NCI-H2171 (cell line): ENCODE measurements at regions not wholly inside any gene's neighbourhood (a gene's known extent, or its start where the extent isn't known, plus 50 kb on each side); places are given as distances from the start of the nearest gene placed in this dataset.
"Not testable (repeated sequence)": the region's sequence is repeated elsewhere in the genome, so short reads cannot be mapped to it uniquely, and the experiment has no call there.

Source experiments
- DNase-seq: peaks from one replicate; lab custom pipeline; 2025; lab: John Stamatoyannopoulos, UW

DNA sequence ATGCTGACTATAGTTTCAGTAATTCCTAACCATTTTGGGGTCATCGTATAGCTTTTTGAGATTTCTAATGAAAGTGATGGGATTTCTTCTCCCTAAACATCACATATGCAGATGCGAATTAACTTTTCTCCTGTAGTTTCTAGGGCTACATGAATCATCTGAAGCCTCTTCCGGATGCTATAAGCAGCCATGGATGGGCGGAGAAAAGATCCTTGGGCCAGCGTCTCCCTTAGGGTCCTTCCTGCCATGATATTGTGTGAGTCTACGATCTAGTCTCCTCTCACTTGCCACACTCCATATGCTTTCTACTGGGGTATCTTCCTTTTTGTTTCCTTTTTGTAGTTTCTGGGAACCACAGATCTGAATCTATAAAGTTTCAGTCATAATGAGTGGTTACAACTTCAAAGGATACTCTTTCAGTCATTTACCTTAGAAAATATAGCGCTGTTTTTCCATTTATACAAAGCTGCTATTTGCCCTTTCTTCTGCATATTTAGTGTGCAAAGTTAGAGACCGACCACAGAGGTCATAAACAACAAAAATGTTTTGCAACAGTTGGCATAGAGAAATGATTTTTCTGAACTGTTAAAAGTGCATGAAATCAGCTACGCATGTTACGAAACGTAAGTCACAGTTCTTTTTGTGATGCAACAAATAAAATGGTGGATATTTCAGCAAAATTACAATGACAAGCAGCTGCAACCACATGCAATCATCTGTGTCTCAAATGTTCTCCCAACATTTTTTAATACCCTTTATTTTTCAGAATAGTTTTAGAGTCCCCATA, 396.2 kb upstream of the SLC35B3 start:
- no peak for DNase-seq

DNA sequence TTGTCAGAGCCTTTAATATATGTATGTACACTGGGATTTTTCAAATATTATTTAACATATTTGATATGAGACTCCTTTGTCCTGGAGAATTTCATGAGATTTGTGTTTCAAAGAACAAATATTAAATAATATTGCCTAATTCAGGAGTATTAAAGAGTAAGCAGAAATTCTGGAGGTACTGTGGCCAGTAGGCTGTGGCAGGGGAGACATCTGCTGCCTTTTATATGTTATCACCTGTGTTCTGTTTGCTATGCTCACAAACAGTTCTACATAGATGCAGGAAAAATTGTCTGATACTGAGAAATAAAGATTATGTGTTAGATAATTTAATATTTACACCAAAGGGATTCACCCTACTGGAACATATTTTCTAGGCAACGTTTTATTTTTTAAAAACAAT, 395.4 kb upstream of the SLC35B3 start:
- no peak for DNase-seq

DNA sequence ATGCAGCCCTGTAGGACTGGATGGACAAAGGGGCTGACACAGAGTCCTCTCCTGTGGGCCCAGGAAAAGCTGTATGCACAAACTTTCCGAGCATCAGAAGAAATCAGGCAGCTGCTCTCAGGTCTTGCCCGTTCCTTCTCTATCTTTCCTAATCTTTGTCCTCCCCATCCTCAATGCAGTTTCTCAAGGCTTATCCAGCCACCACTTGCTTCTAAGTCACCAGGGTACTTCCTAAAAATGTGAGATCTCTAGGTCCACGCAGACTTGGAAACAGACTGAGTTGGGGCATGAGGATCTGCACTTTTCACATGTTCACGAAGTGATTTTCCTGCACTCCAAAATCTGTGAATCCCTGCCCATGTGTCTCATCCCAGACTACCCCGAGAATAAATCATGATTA, 394.5 kb upstream of the SLC35B3 start:
- no peak for DNase-seq

DNA sequence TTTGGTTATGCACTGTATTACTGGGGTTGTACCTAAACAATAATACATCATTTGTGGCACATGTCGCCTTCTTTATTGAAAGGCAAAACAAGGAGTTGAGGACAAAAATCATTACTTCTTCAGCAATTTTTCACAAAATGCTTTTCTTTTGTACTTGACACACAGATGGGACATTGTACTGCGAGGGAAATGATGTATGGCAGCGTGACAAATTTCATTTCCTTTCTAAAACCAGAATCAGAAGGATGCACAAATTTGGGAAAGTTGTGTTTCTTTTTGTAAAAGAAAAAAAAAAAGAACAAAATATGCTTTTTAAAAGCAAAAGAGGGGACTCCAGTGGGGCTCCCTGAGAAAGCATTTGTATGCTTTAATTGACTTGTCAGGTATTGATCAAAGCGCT, 394.0 kb upstream of the SLC35B3 start:
- no peak for DNase-seq

DNA sequence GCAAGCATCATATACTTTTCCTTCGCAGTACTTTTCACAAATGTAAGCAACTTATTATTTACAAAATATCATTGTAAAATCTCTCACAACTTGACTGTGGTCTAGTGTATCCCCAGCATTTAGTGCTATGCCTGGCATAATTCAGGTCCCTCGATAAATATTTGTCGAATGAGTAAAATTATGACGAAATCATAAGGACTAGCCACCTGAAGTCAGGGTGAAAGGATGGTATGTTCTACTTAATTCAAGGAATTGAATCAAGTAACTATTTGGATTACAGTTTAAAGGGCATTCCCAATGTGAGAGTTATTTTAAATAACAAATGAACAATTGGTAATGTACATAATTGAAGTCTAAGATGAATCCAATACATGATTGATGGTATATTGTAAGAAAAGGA, 393.0 kb upstream of the SLC35B3 start:
- no peak for DNase-seq

DNA sequence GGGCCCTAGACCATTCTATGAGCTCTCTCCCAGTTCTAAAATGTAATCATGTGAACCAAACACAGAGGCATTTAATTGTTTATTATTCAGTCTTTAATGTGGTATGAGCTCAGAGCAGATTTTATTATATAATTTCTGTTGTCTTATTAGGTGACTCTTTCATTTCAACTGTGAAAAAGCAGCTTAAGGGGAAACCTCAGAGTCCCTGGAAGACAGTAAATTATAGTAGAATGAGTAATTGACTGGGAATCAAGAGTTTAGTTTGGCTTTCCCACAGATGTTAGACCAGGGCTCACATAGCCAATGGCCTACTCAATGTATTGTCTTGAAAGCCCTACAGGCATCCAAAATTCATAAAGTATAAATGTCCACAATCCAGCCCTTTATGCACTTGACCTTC, 390.4 kb upstream of the SLC35B3 start:
- DNase-seq, result no peak

DNA sequence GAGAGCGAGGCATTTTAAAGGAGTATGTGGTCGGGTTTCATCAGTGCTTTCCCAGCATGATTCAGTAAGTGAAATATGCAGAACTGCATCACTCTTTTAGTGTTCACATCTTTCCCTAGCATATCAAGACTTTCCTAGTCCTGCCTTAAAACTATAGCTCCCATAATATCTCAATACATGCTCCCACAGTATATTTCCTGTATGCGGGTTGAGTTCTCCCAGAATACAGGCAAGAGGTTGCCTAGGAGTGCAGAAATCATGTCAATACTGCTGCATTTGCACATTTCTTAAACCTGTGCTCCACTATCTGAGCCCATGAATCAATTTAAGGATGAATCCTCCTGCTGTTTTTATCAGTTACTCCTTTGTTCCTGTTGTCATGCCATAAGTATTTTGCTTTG, 386.6 kb upstream of the SLC35B3 start:
- DNase-seq, result no peak

DNA sequence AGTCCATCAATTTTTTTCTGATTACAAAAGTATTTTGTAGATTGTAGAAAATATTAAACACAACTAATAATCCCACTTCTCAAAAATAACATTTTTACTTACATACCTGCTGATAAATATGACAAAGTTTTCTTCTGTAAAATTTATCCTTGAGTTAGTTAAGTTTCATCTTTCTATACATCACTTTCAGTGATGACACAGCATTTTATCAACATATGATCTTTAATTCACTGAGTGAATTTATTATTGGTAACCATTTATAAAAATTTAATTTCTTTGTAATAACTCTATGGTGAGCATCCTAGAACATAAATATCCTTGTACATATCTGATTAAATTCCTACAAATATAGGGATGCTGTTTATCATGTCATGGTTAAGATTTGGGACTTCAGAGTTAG, 385.0 kb upstream of the SLC35B3 start:
- DNase-seq, result no peak

DNA sequence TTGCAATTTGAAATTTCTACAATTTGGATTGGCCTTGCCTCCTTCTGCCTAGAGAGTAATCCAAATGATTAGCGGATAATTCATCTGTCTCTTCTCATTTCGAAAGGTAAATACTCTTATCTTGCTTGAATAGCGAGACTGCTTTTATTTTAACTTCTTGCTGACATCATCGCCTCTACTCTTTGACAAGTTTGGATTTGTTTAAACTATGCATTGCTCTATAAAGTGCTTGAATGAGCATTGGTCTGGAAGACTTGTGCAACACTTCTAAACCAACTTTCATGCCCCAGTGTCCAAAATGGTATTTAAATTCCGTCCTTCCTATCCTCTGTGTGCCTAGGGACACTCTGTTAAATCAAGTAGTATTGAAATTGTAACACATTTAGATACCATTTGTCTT, 384.1 kb upstream of the SLC35B3 start:
- no peak for DNase-seq

DNA sequence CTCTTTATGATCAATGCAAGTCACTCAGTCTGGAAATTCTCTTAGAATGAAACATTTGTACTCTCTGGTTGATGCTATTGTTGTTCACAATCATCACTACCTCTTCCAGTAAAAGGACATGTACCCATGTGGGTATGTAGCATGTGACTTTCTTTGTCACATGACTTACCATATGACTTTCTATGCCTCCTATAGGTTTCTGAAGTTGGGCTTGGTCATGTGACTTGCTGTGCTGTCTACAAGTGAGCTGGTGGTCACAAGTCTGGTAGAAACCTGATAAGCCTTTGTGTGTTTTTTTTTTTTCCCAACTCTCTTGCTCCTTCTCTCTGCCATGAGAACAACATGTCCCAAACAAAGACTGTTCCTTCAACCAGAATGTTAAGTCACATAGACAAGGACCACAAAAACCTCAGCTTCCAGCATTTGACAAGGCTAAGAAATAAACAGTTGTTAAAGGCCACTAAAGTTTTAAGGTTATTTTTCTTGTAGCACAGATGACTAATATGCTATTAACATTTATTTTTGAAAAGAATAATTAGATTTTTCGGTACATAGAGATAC, 379.2 kb upstream of the SLC35B3 start:
- no peak for DNase-seq

DNA sequence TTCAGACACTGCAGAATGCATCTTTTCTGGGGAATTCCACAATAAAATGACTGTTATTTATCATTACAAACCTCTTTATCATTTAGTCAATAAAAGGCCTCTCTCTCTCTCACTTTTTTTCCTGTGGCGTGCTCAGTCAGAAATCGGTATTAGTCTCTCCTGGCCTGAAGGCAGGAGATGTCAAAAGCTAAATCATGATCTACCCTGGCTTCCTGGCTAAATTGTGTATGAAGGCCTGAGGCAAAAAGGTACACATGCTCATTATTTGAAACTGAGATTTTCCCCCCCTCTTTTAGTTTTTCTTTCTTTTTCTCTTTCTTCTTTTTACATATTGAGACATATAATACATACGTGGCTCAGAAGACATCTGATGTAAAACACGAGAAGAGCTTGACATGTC, 375.0 kb upstream of the SLC35B3 start:
- DNase-seq, result no peak

DNA sequence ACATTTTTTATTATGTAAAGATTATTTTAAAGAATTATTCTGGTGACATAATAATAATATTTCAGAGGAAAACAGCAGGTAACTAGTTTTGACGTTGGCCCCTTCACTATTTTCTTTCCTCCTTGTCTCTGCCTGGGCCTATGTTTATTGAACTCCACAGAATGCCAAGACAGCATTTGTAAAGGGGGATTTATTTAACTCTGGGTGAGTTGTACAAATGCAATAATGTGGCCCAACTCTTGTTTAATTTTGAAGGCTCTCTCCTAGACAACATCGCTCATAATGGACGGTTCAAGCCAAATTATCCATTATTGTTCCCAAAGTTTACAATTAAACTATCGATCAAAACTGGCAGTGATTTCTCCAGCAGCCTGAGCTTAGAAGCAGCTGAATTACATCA, 374.3 kb upstream of the SLC35B3 start:
- DNase-seq, result no peak

DNA sequence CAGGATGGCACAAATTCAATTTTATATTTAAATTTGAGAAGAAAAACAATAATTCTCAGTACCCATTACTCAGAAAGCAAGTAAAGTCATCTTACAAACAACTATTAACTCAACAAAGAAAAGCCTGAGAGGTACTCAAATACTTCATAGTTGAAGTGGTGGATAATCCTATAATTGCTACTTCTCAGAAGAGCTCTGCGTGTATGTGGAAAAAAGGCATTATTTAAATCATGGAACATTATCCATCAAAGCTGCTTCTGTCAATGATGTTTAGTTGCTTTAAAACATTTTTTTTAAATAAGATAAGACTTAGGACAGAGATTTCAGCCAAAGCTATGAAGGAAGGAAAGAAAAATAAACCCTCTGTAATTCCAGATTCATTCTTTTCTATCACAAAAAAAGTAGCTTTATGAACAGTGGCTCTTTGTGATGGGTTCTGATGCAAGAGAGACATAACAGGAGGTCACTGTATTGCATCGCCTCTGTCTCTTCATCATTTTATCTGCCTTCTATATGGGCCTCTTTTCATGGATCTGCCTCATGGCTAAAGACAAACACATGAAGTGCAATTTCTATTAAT, 367.9 kb upstream of the SLC35B3 start:
- DNase-seq, result no peak

DNA sequence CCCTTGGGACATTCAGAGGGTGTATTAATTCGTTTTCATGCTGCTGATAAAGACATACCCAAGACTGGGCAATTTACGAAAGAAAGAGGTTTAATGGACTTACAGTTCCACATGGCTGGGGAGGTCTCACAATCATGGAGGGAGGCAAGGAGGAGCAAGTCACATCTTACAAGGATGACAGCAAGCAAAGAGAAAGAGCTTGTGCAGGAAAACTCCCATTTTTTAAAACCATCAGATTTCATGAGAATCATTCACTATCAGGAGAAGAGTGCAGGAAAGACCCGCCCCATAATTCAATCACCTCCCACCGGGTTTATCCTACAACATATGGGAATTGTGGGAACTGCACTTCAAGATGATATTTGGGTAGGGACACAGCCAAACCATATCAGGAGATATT, 367.1 kb upstream of the SLC35B3 start:
- DNase-seq, result not testable (repeated sequence)

DNA sequence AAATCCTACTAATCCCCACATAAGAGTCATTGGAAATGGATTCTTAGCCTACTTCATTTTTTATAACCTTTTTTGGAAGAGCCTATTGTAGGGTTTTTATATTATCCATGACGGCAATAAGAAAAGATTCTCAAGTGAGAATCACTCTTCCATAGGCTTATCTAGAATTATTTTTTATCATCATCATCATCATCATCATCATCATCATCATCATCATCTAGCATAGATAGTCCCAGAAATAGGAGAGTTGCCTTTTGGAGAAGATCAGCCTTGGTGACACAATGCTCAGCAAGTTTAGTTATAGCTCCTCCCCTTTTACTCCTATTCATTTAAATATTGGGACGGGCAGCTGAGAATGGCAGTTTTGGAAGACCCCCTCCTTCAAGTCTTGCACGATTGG, 359.1 kb upstream of the SLC35B3 start:
- DNase-seq, result no peak

DNA sequence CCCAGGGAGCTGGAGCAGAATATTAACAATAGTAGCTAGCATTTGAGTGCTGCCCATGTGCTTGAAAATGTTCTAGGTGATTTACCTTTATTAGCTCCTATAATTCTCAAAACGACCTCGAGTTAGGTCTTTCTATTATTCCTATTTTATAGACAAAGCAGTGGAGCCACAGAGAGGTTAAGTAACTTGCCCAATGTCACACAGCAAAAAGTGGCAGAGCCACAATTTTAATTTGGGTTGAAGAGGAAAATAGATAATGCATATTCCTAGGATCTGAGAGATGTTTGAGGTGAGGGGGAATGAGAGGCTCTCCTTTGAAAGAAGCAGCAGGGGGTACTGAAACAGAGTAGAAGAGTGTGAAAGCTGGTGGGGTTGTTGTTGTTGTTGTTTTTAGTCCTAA, 354.5 kb upstream of the SLC35B3 start:
- no peak for DNase-seq

DNA sequence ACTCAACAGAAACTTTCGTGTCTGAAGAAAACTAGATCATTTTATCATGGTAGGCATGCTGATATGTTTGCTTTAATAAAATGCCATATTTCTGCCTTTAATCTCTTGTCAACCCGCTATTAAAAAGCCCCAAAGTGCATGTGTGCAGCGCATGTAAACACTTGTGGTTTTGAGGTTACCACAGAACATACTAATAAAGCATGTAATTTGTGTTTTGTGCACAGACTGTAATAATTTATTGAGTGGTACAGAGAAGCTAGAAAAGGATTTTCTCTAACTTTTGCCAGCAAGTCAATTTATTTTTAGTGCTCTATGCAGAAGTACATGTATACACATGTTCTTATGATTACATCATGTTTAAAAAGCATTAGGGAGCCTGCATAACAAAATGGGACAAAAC, 349.9 kb upstream of the SLC35B3 start:
- no peak for DNase-seq

DNA sequence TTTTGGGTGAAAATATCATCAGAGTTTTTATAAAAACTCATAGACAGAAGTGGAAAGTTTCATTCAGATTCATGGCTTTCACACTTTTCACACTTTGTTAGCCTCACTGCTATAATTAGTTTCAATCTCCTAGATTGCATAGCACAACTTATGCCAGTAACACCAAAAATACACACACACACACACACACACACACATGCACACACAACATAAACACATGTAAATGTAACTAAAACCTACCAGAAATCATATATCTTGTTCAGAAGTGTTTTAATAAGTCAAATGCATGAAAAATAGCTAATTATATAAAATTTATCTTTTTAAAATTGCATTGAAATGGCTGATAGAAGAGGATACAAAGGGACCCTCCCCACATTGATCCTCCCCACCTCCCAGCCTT, 347.8 kb upstream of the SLC35B3 start:
- DNase-seq, result no peak

DNA sequence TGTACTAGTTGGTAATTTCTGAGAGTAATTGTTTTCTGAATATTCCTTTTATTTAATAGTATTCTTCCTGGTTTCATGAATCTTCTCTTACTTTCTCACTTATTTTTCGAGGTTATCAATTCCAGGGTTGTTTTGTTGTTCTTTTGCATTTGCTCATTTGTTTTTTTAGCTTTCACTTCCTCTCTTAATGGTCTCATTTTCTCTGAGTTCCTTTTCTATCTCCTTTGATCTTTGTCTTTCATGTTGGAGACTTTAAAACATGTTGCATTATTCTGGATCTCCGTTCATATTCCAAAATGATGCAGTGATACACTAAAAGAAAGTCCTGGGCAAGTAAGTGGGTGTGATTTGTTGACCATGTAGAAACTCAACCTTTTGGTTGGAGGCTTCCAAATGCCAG, 345.3 kb upstream of the SLC35B3 start:
- no peak for DNase-seq

DNA sequence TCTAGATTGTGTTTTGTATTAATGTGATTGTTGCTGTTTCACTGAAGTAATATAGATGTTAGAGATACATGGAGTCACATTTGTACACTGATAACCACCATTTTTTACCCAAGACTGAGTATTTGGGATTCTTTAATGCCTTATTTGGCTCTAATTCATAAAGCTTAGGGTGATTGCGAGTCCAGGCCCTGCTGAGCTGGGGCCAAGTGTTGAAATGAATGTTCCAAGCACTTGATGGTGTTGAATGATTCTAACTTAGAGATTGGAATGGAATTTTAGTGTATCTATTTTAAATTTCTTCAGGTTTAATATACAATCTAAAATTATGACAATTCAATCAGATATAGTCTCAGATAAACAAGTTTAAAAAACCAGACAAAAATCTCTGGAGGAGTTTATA, 329.4 kb upstream of the SLC35B3 start:
- no peak for DNase-seq

DNA sequence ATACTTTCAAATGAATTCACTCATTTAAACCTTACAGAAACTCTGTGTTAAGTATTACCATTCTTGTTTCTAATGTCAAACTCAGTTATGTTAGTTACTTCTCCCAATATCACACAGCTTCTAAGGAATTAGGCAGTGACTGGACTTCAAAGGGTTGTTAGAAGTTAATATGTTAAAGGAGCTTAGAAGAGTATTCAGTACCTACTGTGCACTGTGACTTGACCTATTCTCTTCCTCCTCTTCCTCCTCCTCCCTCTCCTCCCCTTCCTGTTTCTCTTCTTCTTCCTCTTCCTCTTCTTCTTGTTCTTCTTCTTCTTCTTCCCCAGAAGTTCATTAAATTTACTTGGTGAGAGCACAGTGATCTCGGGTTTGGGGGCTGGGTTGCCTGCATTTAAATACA, 325.6 kb upstream of the SLC35B3 start:
- no peak for DNase-seq

DNA sequence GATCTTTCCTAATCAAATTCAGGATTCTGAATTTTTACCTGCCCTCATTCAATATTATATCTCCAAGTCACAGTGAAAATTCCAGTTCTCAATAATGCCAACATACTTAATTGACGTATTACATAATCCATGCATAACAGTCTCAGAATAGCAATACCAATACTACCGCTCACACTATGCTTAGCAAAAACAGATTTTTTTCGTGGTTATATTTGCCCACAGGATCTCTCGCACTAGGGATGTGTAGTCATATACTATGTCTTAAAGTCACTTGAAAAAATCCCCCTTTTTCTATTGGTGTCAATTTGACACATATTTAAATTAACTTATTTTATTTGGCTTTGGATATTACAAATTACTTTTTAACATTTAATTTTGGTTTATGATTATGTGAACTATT, 323.1 kb upstream of the SLC35B3 start:
- DNase-seq, result no peak

DNA sequence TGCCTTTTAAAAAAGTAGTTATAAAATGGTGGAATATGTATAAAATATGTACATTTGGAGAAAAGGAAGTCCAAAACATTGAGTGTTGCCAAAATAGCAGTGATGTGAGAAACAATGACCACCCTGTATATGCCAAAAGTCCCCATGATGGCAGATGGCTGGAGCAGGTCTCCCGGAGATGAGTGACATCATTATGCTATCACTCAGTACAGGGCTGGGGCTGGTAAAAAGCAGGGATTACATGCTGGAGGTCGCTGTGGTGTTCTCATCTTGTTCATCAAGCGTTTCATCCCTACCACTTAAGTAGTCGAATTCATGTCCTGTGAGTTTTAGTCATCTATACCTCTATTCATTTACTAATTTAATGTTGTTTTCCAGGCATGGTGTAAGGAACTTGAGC, 315.3 kb upstream of the SLC35B3 start:
- DNase-seq, result no peak

DNA sequence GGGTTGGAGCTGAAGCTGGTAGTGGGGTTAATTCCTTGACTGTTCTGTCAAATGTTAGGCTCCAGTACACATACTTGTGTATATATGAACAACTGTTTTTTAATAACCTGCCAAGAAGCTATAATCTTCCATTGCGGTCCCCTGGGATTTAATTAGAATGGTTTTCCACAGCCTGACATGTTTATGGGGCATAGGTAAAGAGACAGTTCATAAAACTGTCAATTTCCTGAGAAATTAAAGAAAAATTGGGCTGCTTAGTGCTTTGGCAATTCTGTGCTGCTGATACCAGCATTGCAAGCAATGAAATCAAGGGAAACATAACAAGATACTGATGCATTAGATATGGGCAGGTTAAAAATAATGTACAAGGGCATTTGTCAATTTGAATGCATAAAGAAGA, 314.1 kb upstream of the SLC35B3 start:
- no peak for DNase-seq
